ENCODE measurements at regions not wholly inside any gene's neighbourhood (a gene's known extent, or its start where the extent isn't known, plus 50 kb on each side); places are given as distances from the start of the nearest gene placed in this dataset.

- DNase-seq (ENCODE audit: low read depth) = no peak
Observed at GRCh38 chr2:137729305-137729704, 235.0 kb upstream of the HNMT start.

GRCh38 chr2:137737559-137737958 is 226.7 kb upstream of the HNMT start:
- DNase-seq (ENCODE audit: low read depth) = no peak

- DNase-seq (ENCODE audit: low read depth) = no peak
Observed at GRCh38 chr2:137741784-137742362, 222.4 kb upstream of the HNMT start.

GRCh38 chr2:137747509-137747908 is 216.8 kb upstream of the HNMT start:
- DNase-seq (ENCODE audit: low read depth) = no peak

GRCh38 chr2:137748533-137748932 is 215.7 kb upstream of the HNMT start:
- DNase-seq (ENCODE audit: low read depth) = no peak

- no peak for DNase-seq (ENCODE audit: low read depth)
Observed at GRCh38 chr2:137764646-137765045, 199.6 kb upstream of the HNMT start.

GRCh38 chr2:137769406-137769805 is 194.9 kb upstream of the HNMT start:
- DNase-seq (ENCODE audit: low read depth) = no peak

GRCh38 chr2:137770166-137770565 is 194.1 kb upstream of the HNMT start:
- DNase-seq (ENCODE audit: low read depth) = no peak

GRCh38 chr2:137771064-137771463 is 193.2 kb upstream of the HNMT start:
- DNase-seq (ENCODE audit: low read depth) = no peak

- no peak for DNase-seq (ENCODE audit: low read depth)
Observed at GRCh38 chr2:137772451-137772850, 191.8 kb upstream of the HNMT start.

- no peak for DNase-seq (ENCODE audit: low read depth)
Observed at GRCh38 chr2:137775529-137775928, 188.7 kb upstream of the HNMT start.

GRCh38 chr2:137776697-137777096 is 187.6 kb upstream of the HNMT start:
- no peak for DNase-seq (ENCODE audit: low read depth)

- DNase-seq (ENCODE audit: low read depth) = no peak
Observed at GRCh38 chr2:137797641-137798040, 166.6 kb upstream of the HNMT start.

- no peak for DNase-seq (ENCODE audit: low read depth)
Observed at GRCh38 chr2:137799600-137799999, 164.7 kb upstream of the HNMT start.

GRCh38 chr2:137800386-137800785 is 163.9 kb upstream of the HNMT start:
- DNase-seq (ENCODE audit: low read depth) = no peak

GRCh38 chr2:137801228-137801627 is 163.0 kb upstream of the HNMT start:
- DNase-seq (ENCODE audit: low read depth) = no peak

GRCh38 chr2:137802038-137802437 is 162.2 kb upstream of the HNMT start:
- DNase-seq (ENCODE audit: low read depth) = no peak

GRCh38 chr2:137806068-137806805 is 158.0 kb upstream of the HNMT start:
- no peak for DNase-seq (ENCODE audit: low read depth)

GRCh38 chr2:137809252-137809651 is 155.0 kb upstream of the HNMT start:
- no peak for DNase-seq (ENCODE audit: low read depth)

GRCh38 chr2:137809837-137810236 is 154.4 kb upstream of the HNMT start:
- DNase-seq (ENCODE audit: low read depth) = no peak

- DNase-seq (ENCODE audit: low read depth) = no peak
Observed at GRCh38 chr2:137812517-137812916, 151.8 kb upstream of the HNMT start.

GRCh38 chr2:137813176-137813575 is 151.1 kb upstream of the HNMT start:
- no peak for DNase-seq (ENCODE audit: low read depth)

GRCh38 chr2:137817058-137817457 is 147.2 kb upstream of the HNMT start:
- no peak for DNase-seq (ENCODE audit: low read depth)

GRCh38 chr2:137823196-137823595 is 141.1 kb upstream of the HNMT start:
- DNase-seq (ENCODE audit: low read depth) = no peak
